Adrenal gland (tissue), 9 donors: ENCODE measurements at regions not wholly inside any gene's neighbourhood (a gene's known extent, or its start where the extent isn't known, plus 50 kb on each side); places are given as distances from the start of the nearest gene placed in this dataset.

Experiments used
- DNase-seq, 7 donors: peaks; one replicate each; pipeline ENCODE4 v3.0.0-alpha.2; 2019 to 2020
- H3K27ac ChIP-seq, 5 donors: fragments of 200-600 bp; sonication (generic) in 4 of 5; 1 replicate in 3 of 5; 2 replicates in 2 of 5; pipeline versions ENCODE4 v1.5.1 to v1.8.0; 2016 to 2020; ENCODE audit warnings: mild to moderate bottlenecking in 1 of 5
- H3K27me3 ChIP-seq: fragments of 200-600 bp; 2 replicates; pipeline ENCODE4 v1.8.0; 2021
- H3K36me3 ChIP-seq, 2 donors: fragments of 200-600 bp; replicated peaks in 1 of 2; 1 replicate in 1 of 2; 2 replicates in 1 of 2; pipeline versions ENCODE4 v1.5.1 to v1.8.0; 2018 to 2022
- H3K4me1 ChIP-seq, 2 donors: fragments of 200-600 bp; replicated peaks in 1 of 2; 1 replicate in 1 of 2; 2 replicates in 1 of 2; pipeline versions ENCODE4 v1.5.1 to v1.8.0; 2018 to 2021
- H3K4me3 ChIP-seq, 4 donors: fragments of 200-600 bp; sonication (generic) in 3 of 4; one replicate each; pipeline ENCODE4 v1.5.1; 2016 to 2018
- H3K9me3 ChIP-seq, 3 donors: fragments of 200-600 bp; sonication (generic) in 1 of 3; replicated peaks in 1 of 3; 1 replicate in 2 of 3; 2 replicates in 1 of 3; pipeline versions ENCODE4 v1.5.1 to v1.8.0; 2016 to 2021
- CTCF ChIP-seq, 6 experiments: fragments of 450-650 bp in 4 of 6; fragments of 200-600 bp in 2 of 6; sonication (generic) in 1 of 6; IDR thresholded peaks; 1 replicate in 5 of 6; 2 replicates in 1 of 6; pipeline versions ENCODE4 v1.5.1 to v1.8.0; 2016 to 2021; ENCODE audit warnings: antibody characterized with exemption in 6 of 6, mild to moderate bottlenecking in 2 of 6, moderate library complexity in 1 of 6
- POLR2A ChIP-seq, 2 donors: fragments of 450-650 bp; IDR thresholded peaks; one replicate each; pipeline ENCODE4 v1.6.1; 2017; ENCODE audit warnings: antibody characterized with exemption in 2 of 2, mild to moderate bottlenecking in 2 of 2, moderate library complexity in 1 of 2
- WGBS, 4 donors: extraction: QIAGEN DNeasy Blood & Tissue Kit in 2 of 4; methylation state at CpG; one replicate each; pipeline versions ENCODE4 v1.1.5 to v1.1.7; 2013 to 2017; 5-methylcytosine and 5-hydroxymethylcytosine counted together
- intact Hi-C, 2 donors: fragments of 100-400 bp; cut with DNase I; formaldehyde crosslinking; loops; one replicate each; pipeline versions ENCODE4 v1.14.1 to v1.15.0; 2022 to 2023
- donor health status: healthy with polysubstance abuse.
- donor health status: Bipolar disorder and iron deficiency.
- donor health status: DM: yes; HTN: yes; CAD: no.
- donor health status: DM: no; HTN: no; CAD: no.
- donor health status: DM: no; HTN: no; CAD: no.

DNA sequence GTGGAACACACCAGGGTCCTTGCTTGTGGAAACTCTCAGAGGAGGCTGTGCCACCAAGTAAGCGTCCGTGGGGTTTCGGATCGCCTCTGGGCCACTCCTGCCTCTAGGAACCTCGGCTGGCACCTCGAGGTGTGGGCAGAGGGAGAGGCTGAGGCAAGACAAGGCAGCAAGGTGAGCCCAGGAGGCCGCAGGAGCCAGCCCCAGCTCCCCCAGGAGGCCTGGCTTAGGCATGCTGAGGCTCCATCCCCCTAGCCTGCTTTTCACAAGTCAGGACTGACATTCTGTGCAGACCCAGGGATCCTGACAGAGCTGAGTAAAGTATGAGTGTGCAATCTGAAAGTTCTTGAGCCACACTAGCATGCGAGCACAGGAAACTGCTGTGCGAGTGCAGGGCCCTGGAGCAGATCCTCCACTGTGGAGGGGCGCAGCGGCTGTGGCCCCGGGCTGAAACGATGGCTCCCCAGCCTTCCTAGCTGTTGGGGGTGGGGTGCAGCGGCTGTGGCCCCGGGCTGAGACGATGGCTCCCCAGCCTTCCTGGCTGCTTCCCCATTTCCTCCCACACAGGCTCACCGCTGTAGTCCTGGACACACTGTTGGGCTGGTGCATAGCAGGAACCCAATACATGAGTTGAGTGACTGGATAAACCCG is 75.2 kb upstream of the CD93 start:
- Histone ChIP-seq H3K9me3 (no peaks in the 10 kb centered on the region), H3K4me1 (peaks cover 0 to 24% of the 10 kb centered on the region in 2 donors), H3K27me3 (no peaks in the 10 kb centered on the region), H3K27ac (peak overlapping the region in 1 of 5 donors; percentile 48), H3K4me3 (no peak overlapping the region), H3K36me3 (no peaks in the 10 kb centered on the region)
- intact Hi-C loops, result no loop called here
- DNase-seq, result no peak
- TF ChIP-seq CTCF (IDR thresholded peaks at IDR 0.05), result no peak
- TF ChIP-seq POLR2A (IDR thresholded peaks at IDR 0.05), result no peak
- WGBS, 4 donors, result 70 to 90% (median 72%) methylated on average over 7 to 18 of the region's 18 CpGs

DNA sequence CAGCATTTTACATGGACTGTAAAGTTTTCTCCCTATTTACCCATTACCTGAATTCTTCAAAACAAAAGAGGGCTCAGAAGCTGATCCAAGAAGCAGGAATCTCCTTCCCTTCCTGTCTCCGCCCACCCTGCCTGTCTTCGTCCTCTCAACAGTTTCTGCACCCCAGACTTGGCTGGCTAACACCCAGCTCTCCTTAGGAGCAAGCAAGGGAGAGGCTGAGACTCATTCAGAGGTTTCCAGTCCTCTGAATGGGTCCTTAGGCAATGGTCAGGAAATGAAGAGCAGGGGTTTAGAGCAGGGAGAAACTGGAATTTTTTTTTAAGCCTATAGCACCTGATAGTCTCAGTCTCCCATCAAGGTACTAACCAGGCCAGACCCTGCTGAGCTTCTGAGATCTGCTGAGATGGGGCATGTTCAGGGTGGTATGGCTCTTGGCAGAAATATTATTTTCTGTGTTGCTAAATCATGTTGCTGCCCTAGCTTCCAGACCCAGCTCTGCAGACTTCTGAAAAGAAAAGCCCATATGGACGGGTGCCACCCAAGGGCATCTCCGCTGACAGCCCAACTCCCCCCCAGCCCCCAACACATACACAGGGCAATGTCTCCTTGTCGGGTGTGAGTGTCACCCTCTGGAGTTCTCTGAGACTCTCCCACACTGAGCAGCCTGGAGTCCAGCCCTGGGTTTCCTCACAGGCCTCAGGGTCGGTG is 74.6 kb upstream of the CD93 start:
- Histone ChIP-seq H3K27me3 (no peaks in the 10 kb centered on the region), H3K27ac (peak overlapping the region in 1 of 5 donors; percentile 48), H3K9me3 (no peaks in the 10 kb centered on the region), H3K4me3 (no peak overlapping the region), H3K4me1 (peaks cover 0 to 24% of the 10 kb centered on the region in 2 donors), H3K36me3 (no peaks in the 10 kb centered on the region)
- no peak for TF ChIP-seq CTCF (IDR thresholded peaks at IDR 0.05)
- 72 to 77% (median 75%) methylated on average over 3 to 6 of the region's 6 CpGs for WGBS, 4 donors
- no peak for DNase-seq
- intact Hi-C loops, result no loop called here

GRCh38 chr20:23159947-23160318 is 73.8 kb upstream of the CD93 start:
- Histone ChIP-seq H3K4me1 (peaks cover 0 to 24% of the 10 kb centered on the region in 2 donors), H3K9me3 (no peaks in the 10 kb centered on the region), H3K36me3 (no peaks in the 10 kb centered on the region), H3K4me3 (no peak overlapping the region), H3K27ac (peak overlapping the region in 2 of 5 donors; percentile 39 to 78), H3K27me3 (no peaks in the 10 kb centered on the region)
- intact Hi-C loops, result no loop called here
- WGBS, 4 donors, result 62 to 78% (median 73%) methylated on average over 4 of the region's 4 CpGs
- no peak for DNase-seq
- TF ChIP-seq POLR2A (IDR thresholded peaks at IDR 0.05) (no peak), CTCF (IDR thresholded peaks at IDR 0.05) (no peak)

GRCh38 chr20:23159256-23159946 is 73.3 kb upstream of the CD93 start:
- H3K27ac ChIP-seq, result peak overlapping the region in 2 of 5 donors; percentile 39 to 78
- 62 to 83% (median 71%) methylated on average over 3 of the region's 3 CpGs for WGBS, 4 donors
- TF ChIP-seq POLR2A (IDR thresholded peaks at IDR 0.05), result no peak
- no peak for TF ChIP-seq CTCF (IDR thresholded peaks at IDR 0.05)
- peaks cover 0 to 24% of the 10 kb centered on the region in 2 donors for H3K4me1 ChIP-seq
- H3K27me3 ChIP-seq, result no peaks in the 10 kb centered on the region
- no peak for DNase-seq
- H3K36me3 ChIP-seq, result no peaks in the 10 kb centered on the region
- no peaks in the 10 kb centered on the region for H3K9me3 ChIP-seq
- intact Hi-C loops, result no loop called here
- no peak overlapping the region for H3K4me3 ChIP-seq
